Right forelimb (tissue), 1 donor: ENCODE measurements at regions not wholly inside any gene's neighbourhood (a gene's known extent, or its start where the extent isn't known, plus 50 kb on each side); places are given as distances from the start of the nearest gene placed in this dataset.
"Not testable (repeated sequence)": the region's sequence is repeated elsewhere in the genome, so short reads cannot be mapped to it uniquely, and the experiment has no call there.

ENCODE experiments used
- DNase-seq: peaks from one replicate; pipeline ENCODE4 v3.0.0-alpha.2; 2018

DNA sequence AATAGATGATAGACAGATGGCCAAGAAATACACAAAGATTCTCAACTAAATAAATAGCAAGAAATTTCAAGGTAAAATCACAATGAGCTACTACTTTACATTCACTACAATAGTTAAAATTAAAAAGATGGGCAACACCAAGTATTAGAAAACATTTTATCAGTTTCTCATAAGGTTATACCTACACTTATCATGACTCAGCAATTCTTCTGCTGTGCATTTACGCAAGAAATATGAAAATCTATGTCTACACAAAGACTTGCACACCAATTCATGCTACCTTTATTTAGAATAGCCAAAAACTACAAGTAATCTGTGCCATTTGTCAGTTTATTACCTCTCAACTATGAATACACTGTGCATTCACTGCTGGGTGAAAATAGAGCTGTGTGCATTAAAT lies 937.4 kb upstream of the NRXN1 start:
- DNase-seq, result no peak

DNA sequence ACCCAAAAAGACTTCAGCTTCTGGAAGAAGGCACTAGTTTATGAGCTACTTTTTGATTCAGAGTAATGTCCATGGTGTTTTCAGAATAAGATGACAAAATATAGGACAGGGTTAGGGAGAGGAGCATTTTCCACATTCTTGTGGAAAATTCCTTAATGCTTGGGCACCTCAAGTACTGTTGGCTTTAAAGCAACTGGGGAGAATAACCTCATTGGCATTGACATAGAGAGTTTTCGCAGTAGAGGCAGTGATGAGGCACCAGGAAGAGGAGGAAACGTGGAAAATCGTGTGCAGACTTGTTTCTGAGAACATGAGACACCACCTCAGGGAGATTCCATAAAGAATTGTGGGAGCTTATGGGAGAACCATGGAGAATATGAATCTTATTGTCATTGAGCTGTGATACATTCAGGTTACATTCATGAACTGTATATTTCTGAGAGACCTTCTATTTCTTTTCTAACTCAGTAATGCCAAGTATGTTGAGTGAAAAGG lies 929.0 kb upstream of the NRXN1 start:
- no peak for DNase-seq

DNA sequence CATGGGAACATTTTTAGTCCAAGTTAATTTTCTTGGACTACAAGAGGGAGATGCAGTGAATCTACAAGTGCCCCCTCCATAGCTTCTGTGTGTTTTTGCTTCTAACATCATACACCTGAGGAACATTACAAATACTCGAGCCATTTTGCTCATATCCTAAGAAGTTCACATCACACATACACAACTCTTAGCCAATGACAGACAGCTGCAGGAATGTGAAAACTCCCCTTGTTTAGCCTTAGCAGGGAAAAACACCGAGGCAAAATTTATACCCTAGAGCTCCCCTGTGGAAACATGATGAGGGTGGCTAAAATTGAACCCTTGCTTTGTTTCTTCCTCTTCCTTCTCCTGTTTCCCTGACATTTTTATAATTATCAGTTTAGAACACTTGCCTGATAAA lies 928.3 kb upstream of the NRXN1 start:
- DNase-seq, result no peak

DNA sequence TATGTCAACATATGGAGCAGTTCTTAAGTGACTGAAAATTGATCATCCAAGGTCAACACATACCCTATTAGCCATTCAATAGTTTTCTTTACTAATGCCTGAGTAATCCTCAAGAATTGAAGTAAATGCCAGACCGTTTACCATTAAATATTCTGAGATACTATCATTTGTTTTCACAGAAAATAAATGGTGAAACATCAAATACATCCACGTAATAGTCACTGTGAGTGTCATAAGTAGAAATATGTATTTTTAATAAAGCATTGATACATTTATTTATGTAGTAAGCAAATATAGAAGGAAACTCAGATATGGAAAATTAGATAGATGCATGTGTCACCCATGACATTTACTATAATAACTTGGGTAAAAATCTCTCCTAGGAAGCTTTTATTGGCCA lies 927.8 kb upstream of the NRXN1 start:
- DNase-seq, result no peak

DNA sequence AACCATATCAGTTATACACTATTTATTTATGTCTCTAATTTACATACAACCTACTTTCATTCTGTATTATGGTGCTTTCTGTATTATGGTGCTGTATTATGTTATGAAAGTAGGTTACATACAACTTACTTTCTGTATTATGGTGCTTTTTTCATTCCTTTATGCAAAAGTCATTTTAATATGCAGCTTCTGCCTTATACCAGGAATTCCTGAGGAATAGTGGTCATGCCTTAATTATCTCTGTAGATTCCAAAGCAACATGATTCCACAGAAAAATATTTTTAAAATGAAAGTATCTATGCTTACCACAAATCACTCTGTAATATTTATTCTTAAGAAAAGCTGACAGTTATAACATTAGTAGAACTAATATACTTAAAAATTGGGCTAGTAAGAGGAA lies 922.0 kb upstream of the NRXN1 start:
- no peak for DNase-seq

DNA sequence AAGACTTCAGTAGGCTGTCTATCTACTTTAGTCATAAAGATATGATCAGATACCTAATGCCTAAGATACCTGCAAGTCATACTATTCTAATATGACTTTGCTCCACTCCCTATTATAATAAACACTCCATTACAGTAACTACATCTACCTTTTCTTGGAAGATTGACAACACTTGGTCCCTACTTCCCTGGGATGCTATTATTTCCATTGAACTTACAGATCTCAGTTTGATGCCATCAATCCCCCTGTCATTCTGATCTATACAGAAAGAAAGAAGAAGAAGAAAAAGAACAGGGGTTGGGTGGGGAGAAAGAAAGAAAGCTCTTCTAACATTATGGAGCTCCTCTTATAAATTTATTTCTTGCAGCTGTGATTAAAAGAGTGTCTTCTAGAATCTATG lies 889.1 kb upstream of the NRXN1 start:
- DNase-seq, result no peak

DNA sequence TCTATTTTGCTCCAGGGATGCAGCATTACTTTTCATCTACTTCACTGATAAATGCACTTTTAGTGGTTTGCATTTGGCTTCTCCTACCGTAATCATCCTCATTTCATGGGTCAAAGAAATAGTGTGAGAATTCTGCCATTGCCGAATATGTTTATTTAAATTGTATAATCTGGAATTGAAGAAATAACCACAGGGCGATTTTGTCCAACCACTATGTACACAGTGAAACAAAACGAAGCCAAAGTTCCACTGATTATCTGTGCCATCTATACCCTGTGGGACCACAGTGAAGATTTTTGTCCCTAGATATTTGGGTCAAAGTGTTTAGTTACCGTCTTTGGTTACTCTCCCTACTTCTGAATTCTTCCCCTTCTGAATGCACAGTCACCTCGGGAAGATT lies 888.6 kb upstream of the NRXN1 start:
- DNase-seq, result no peak

DNA sequence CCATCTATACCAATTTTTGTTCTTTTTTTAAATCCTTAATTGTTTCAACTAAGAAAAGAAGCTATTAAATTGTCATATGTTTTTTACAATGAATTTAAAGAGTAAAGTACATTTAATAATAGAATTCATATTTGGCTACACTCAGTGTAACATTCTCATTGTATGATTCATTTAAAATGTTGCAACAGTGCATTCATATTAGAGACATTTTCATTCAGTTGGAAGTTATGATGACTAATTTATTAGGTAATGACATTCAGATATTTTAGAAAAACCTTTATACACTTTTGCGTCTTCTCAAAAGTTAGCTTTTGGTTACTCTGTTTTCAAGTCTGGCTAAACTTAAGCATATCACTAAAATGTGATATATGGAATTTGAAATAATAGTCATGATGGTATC lies 887.5 kb upstream of the NRXN1 start:
- DNase-seq, result no peak

DNA sequence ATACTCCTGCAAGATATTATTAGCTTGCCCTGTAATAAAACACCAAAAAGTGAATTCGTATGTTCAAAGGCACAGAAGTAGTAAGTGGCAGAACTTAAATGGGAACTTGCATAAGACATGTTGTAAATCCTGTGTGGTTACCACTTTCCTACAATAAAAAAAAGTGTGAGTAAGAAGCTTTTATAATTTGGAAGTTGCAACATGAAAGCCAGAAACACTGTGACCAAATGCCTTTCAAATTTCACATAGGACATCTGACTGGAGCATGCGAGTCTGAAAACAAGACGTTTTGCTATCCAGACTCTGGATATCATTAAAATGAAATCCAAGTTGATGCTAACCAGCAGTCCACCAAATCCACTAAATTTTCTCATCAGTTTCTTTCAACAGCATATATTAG lies 886.2 kb upstream of the NRXN1 start:
- no peak for DNase-seq

DNA sequence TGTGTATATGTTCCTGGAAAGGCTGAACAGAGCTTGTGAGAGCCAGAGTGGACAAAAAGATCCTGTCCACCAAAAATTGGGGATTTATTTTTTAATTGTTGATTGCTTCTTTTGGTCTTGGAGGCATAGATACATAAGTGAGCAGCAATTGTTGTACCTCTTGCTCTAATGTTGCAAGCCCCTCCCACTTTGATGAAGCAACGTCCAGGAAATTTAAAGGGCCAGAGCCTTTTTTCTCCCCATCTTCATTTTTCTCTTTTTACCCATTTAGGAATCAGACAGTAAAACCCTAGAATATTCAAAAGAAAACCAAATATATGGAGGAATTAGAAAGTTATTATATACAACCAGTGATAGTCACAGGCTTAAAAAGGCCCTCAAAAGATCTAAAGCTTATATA lies 871.8 kb upstream of the NRXN1 start:
- no peak for DNase-seq

DNA sequence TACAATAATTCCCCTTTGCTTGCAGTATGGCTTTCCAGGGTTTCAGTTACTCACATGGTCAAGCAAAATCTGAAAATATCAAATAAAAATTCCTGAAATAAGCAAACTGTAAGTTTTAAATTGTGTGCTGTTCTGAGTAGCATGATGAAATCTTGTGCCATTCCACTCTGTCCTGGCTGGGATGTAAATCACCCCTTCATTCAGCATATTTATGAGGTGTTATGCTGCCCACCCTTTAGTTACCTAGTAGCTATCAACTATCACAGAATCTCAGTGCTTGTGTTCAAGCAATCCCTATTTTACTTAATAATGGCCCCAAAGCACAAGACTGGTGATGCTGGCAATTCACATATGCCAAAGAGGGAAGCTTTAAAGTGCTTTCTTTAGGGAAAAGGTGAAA lies 867.7 kb upstream of the NRXN1 start:
- DNase-seq, result no peak

DNA sequence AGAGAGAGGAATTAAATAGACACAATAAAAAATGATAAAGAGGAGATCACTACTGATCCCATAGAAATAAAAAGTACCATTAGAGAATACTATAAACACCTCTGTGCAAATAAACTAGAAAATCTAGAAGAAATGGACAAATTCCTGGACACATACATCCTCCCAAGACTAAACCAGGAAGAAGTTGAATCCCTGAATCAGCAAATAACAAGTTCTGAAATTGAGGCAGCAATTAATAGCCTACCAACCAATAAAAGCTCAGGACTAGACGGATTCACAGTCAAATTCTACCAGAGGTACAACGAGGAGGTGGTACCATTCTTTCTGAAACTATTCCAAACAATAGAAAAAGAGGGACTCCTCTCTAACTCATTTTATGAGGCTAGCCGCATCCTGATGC lies 862.7 kb upstream of the NRXN1 start:
- not testable (repeated sequence) for DNase-seq

DNA sequence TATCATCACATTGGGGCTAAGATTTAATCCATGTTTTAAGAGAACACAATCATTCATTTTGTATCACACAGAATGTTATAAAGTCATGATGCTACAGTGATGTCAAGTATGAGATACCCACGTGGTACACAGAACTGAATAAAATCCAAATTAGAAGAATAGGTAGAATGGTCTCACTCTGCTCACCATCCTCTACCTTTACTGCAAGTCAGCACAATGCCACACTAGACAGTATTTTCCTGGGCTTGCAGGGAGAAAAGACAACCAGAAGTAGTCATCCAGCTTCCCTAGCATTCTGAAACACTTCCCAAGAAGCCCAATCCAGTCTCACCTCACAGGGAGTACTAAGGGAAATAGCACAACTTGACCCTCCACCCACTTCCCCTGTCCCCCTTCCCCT lies 856.2 kb upstream of the NRXN1 start:
- DNase-seq, result no peak

DNA sequence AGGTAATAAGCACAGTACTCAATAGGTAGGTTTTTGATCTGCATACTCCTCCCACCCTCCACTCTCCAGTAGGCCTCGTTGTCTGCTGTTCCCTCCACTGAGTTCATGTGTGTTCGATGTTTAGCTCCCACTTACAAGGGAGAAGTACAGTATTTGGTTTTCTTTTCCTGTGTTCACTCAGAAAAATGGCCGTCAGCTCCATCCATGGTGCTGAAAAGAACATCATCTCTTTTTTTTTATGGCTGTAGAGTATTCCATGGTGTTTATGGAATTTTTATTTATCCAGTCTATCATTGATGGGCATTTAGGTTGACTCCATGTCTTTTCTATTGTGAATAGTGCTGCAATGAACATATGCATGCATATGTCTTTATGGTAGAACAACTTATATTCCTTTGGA lies 849.7 kb upstream of the NRXN1 start:
- DNase-seq, result no peak

DNA sequence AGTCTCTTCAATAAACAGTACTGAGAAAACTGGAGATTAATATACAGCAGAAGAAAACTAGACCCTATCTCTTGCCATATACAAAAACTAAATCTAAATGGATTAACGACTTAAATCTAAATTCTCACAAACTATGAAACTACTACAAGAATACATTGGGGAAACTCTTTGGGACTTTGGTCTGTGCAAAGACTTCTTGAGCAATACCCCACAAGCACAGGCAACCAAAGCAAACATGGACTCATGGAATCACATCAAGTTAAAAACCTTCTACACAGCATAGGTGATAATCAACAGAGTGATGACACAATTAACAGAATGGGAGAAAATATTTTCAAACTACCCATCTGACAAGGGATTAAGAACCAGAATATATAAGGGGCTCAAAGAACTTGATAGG lies 848.2 kb upstream of the NRXN1 start:
- no peak for DNase-seq

DNA sequence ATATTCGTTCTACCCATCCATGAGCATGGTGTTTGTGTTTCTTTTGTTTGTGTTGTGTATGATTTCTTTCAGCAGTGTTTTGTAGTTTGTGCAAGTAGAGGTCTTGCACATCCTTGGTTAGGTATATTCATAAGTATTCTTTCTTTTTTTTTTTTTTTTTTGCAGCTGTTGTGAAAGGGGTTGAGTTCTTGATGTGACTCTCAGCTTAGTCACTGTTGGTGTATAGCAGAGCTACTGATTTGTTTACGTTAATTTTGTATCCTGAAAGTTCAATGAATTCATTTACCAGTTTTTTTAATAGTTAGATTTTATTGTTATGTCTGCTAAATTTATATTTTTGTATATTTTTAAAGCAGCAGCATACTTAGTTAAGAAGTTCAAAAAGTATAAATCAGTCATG lies 834.4 kb upstream of the NRXN1 start:
- no peak for DNase-seq

DNA sequence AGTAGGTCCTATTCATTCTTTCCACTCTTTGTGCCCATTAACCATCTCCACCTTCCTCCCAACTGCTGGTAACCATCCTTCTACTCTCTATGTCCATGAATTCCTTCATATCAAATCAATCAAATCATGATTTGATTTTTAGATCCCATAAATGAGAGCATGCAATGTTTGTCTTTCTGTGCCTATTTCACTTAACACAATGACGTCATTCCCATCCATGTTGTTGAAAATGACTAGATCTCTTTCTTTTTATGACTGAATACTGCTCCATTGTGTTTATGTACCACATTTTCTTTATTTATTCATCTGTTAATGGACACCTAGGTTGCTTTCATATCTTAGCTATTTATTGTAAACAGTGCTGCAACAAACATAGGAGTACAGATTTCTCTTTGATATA lies 827.3 kb upstream of the NRXN1 start:
- DNase-seq, result no peak

DNA sequence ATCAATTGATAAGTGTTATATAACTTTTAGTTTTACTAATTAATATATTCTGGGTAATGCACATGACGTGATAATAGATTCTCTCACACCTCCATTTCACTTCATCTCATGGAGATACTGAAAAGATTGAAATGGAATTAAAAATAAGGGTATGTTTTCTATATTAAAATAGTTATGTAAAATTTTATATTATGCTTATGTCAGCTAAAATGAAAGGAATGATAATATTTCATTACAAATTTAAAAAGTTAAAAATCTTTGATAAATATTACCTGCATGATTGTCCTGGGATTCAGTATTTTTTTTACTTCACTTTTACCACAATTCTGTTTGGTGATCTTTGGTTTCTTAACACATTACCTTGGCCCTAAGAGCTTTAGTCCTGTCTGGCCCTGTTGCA lies 823.8 kb upstream of the NRXN1 start:
- DNase-seq, result no peak

DNA sequence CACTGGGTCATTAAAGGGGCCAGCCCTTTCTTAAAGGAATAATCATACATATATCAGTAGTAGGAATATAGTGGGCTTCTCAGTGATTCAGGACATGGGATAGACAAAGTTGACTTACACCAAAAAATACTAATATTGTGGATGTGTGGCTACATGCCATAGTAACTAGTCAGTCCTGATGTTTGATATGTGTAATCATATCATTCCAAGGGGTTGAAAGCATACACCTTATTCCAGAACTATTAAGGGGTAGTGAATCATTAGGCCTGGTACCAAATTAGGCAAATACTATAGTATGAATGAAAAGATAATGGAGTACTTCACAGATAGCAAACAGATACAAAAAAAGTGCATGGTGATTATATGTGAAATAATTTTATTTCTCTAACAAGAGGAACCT lies 814.9 kb upstream of the NRXN1 start:
- DNase-seq, result no peak

DNA sequence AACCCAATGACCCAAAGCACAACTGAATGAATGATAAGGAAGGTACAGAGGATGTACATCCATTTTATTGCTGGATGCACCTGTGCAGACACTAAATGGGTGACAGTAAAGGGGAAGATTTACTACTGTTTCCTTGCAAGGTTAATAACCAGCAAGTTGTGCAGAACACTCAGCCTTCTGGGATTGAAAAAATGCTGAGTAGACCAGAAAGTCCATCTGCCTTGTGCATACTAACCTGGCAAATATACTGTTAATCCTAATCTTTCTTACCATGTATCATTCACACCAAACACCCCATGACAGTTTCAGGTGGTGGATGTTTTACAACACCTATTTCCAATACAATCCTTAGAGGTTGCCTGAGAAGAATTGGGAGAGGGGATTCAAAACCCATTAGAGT lies 814.1 kb upstream of the NRXN1 start:
- no peak for DNase-seq

DNA sequence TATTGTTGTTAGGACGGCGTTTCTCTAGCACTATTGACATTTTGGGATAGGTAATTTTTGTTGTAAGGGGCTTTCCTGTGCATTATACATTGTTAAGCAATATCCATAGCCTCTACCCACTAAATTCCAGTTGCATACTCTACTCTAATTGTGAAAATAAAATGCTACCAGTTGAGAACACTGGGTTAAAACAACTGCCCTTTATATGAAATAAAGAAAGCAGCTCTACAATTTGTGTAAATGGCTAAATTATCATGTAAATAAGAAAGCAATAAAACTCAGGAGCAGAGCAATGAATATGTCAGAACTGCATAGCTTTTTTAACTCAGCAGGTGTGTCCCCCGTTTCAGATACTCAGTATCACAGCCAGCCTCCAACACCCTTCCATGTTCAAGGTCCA lies 812.7 kb upstream of the NRXN1 start:
- DNase-seq, result no peak

DNA sequence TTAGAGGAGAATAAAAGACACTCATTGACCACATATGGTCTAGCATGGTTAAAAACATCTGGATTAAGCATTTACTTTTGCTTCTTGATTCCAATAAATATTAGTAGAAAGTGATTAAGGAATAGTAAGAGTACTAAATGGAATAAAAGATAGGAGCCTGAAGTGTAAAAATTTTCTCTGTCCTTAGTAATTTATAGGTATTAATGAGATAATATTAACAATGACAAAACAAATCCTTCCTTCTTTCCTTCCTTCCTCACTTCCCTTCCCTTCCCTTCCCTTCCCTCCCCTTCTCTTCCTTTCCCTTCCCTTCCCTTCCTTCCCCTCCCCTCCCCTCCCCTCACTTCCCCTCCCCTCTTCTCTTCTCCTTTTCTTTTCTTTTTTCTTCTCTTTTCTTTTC lies 797.5 kb upstream of the NRXN1 start:
- no peak for DNase-seq

DNA sequence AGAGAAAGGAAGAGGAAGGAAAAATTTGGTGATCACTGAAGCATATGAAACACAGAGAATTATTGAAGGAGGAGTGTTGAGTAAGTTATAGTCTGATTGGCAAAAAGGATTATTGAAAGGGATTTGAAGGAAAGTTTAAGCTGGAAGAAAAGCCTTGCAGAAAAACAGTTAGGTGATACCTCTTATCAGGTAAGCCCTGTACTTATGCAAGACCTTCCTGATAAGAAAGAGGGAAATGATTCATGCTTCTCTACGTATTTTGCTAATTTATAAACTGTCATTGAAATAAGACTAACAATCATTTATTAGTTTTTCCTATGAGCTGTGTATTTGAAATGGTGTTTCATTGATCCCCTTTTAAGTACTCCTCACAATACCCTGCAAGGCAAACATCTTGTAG lies 793.9 kb upstream of the NRXN1 start:
- no peak for DNase-seq

DNA sequence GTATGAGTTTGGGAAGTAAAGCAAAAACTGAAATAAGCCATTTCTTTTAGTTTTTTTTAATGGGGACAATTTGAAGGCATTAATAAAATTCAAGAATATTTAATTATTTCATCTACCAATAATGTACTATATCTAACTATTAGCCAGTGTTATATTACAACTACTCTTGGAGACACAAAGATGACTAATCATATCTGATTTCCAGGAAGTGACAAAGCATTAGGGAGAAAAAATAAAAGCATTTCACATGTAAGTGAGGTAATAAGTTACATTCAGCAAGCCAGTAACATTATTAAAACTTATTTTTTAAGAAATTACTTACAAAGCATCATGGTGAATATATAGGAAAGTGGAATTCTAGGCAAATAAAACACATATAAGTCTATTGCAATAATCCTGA lies 781.3 kb upstream of the NRXN1 start:
- DNase-seq, result no peak

DNA sequence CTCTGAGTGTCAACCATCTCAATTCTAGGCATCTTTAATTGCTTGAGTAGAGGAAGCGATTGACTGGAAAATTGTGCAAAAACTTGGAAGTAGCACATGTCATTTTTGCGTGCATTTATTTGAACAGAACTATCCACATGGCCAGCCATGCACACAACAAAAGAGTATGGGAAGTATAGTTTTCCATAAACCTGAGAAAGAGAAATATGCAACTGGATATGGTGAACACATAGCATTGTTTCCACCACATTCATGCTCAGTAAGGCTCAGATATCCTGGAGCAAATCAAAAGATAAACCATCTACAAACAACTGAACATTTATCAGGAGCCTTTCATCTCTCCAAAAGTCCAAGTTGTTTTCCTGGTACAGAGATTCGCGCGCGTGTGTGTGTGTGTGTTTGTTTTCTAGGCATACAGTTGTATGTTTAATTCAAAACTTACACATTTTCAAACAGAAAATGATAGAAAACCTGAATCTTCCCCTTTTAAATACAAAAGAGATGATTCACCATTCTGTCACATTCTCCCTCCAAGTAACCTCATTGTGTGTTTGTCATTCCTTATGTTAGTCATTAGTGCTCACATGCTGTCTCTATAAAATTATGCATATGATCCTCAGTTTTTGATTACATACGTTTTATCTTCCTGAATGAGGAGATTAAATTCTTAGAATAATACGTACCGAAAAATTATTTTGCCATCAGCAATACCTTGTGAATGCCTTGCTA lies 780.4 kb upstream of the NRXN1 start:
- DNase-seq, result no peak

DNA sequence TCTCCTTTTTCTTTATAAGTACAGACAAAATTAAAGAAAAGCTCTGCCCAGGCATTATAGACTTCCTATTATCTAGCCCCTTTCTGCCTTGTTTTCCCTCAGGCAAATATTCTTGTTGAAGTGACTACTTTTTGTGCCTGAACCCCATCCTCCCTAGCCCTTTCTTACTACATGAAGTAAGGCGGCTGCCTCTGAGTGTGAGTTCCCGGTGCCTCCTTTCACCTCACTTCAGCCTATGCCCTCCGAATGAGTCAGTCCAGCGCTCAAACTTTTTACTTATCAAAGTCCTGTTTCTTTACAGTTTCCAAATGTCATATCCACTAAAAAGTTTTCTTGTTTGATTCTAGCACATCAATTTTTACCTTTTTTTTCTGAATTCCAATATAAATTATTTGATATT lies 778.3 kb upstream of the NRXN1 start:
- DNase-seq, result no peak
